Stimulated activated CD4-positive, alpha-beta T cell treated with anti-CD3 and anti-CD28 coated beads, Interleukin-2, amount 100 ng/mL, for 24 hours (primary cell): ENCODE measurements at regions not wholly inside any gene's neighbourhood (a gene's known extent, or its start where the extent isn't known, plus 50 kb on each side); places are given as distances from the start of the nearest gene placed in this dataset.

Experiments used
- DNase-seq, 2 donors: peaks; one replicate each; pipeline ENCODE4 v3.0.0-alpha.2; 2020

- DNase-seq: no peak
Observed at GRCh38 chr2:76314271-76315020, 603.7 kb upstream of the GCFC2 start.

- DNase-seq: no peak
Observed at GRCh38 chr2:76312236-76312635, 601.5 kb upstream of the GCFC2 start.

DNA sequence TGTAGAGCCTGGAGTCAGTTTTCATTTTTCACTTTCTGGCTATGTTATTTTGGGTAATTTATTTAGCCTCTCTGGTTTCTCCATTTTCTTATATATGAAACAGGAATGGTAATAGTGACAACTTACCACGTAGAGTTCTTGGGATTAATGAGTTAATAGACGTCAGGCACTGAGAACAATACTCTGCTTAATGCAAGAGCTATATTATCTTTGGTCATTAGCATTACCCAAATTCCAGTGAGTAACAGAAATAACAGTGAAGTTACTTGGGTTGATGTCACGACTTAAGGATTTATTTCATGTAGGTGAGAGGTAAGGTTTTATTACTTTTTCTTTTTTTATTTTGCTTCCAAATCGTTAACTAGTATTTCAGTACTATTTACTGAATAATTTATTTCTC lies 601.0 kb upstream of the GCFC2 start:
- no peak for DNase-seq

DNA sequence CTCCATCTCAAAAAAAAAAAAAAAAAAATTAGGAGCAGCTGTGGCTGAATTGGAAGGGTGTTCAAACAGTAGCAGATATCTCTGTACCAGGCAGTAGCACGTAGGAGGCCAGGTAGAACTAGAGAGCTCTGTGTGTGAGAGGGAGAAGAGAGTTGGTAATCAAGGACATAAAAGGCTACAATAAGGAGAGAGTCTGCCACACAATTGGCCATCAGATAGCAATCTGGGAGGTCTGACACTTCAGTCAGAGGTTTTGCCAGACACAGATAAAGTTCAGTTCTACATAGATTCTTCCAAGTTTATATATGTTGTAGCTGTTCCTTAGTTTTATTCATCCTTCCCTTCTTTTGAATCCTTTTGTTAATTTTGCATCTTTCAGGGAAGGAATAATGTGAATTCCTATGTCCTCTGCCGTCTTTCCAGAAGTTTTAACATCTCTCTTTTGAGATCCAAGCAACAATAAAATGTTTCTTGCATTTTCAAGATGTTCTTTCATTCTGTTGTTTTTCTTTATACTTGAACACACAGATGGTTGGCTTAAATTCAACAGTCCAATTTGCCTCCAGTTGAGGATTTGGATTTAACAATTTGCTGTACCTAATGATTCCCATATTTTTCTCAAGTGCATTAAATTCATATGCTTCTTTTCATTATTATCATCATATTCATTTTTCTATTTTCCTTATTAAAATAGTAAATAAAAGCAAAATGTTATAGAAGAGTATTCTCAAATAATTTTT lies 600.3 kb upstream of the GCFC2 start:
- no peak for DNase-seq

GRCh38 chr2:76307495-76307894 lies 596.8 kb upstream of the GCFC2 start:
- no peak for DNase-seq

- no peak for DNase-seq
Observed at GRCh38 chr2:76298041-76298440, 587.3 kb upstream of the GCFC2 start.

DNA sequence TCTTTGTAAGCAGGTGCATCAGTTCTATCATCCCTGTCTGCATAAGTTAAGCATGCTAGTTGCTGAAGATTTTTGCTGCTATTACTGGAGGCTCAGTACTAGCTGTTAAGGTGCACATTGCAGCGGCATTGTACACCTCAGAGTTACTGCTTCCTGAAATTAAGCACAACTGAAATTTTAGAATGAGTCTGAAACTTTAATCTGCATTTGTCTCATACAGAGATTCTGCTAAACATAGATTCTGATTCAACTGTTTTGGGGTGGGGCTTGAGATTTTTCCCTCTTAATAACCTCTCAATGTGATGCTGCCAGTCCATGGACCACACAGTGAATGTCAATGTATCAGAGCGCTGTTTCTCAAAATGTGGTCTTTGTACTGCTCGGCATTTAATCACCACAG lies 585.7 kb upstream of the GCFC2 start:
- no peak for DNase-seq

DNA sequence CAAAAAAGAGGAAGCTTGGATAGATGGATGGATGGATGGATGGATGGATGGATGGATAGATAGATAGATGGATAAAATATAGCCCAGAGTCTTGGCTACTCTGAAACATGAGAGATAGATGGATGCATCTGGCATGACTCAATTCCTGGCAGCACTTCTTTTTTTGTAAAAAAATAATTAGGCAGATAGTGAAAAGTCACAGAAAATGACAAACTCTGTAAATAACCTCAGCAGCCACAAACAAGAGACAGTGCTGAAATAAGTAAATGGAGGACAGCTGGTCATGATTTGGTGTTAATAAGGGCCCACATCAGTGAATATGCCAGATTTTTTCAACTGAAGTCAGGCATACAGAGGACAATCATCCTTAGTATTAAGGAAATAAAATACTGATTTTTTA lies 585.0 kb upstream of the GCFC2 start:
- DNase-seq: no peak

GRCh38 chr2:76288598-76288997 lies 577.9 kb upstream of the GCFC2 start:
- DNase-seq: no peak

DNA sequence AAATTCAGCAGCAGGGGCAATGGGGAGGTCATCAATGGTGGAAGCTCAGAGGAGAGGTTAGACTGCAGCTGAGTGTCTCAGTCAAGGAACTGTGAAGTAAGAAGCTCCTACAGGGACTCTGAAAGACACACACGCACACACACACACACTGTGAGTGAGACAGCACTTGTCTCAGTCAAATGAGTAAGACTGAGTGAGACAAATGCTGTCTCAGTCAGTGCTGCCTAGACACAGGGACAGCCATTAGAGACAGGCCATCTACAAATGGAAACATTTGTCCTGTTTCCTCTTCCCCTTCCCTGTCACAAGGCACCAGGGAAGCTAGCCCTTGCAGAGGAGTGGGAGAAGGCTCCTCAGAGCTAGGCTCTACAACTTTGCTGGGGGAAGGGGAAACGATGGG lies 577.4 kb upstream of the GCFC2 start:
- DNase-seq: no peak

- no peak for DNase-seq
Observed at GRCh38 chr2:76283350-76283749, 572.6 kb upstream of the GCFC2 start.

- DNase-seq: no peak
Observed at GRCh38 chr2:76281156-76281841, 570.6 kb upstream of the GCFC2 start.

DNA sequence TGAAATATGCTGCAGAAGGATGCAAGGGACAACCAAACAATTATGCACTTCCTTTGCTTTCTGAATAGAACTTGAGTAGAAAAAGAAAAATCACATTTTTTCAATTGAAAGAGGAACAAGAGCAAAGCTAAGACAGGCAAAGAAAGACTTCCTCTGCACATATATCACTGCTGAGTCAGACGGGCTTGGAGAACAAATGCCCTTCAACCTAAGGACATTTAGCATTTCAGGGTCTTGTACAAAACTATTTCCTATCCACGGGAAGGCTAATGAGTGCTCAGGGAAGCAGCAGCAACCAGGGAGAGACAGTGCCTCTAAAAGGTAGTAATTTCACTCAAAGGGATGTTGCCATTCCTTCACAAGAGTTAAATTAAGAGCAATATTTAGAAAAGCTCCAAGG lies 570.0 kb upstream of the GCFC2 start:
- DNase-seq: no peak

DNA sequence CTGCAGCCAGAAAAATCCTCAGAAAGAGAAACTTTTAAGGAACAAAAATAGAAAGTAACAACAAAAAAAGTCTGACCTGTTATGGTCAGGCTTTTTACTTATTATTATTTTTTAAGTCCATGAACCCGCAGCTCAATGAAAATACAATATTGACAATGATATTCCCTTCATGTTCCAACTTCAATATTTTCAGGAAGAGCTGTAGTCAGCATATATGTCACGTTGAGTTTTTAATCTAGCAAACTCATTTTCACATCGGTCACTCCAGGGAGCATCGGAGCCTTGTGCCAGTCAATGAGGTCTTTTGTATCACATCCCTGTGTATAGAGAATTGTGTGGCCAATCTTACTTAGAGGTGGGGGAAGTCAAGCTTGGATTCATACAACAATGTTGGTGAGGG lies 568.4 kb upstream of the GCFC2 start:
- DNase-seq: no peak

GRCh38 chr2:76275788-76276187 lies 565.1 kb upstream of the GCFC2 start:
- DNase-seq: no peak

- no peak for DNase-seq
Observed at GRCh38 chr2:76274676-76275075, 564.0 kb upstream of the GCFC2 start.

DNA sequence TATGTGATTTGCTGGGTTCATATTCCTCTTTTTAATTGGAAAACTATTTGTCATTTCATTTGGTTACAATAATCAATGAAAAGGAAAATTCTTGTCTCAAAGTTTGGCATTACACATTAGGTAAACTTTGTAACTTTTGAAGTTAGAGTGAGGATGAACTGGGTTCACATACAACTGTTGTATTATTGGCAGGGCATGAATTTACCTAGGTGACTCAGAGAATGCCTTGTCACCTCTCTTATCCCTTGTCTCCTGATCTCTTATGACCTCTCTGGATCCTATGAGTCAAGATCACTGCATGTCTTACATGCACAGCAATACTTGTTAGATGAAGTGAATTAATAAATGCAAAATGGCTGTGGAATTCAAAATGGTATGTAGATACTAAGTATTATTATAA lies 563.4 kb upstream of the GCFC2 start:
- no peak for DNase-seq

DNA sequence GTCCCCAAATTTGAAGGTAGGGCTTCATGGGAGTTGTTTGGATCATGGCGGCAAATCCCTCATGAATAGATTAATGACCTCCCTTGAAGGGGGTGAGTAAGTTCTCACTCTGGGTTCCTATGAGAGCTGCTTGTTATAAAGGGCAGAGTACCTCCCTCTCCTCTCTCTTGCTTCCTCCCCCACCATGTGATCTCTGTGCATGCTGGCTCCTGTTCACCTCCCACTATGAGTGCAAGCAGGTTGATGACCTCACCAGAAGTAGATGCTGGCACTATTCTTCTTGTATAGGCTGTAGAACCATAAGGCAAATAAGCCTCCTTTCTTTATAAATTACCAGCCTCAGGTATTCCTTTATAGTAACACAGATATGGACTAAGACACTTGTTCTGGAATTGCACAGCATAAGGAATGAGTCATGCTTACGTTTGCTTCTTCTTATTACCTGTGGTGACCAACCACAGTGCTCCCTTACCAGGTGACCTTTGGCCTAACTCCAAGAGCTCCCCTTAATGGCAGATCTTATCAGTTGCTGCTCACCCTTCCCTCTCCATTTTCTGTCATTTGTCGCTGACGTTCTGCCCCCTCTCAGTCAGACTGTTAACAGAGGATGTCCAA lies 559.5 kb upstream of the GCFC2 start:
- no peak for DNase-seq

DNA sequence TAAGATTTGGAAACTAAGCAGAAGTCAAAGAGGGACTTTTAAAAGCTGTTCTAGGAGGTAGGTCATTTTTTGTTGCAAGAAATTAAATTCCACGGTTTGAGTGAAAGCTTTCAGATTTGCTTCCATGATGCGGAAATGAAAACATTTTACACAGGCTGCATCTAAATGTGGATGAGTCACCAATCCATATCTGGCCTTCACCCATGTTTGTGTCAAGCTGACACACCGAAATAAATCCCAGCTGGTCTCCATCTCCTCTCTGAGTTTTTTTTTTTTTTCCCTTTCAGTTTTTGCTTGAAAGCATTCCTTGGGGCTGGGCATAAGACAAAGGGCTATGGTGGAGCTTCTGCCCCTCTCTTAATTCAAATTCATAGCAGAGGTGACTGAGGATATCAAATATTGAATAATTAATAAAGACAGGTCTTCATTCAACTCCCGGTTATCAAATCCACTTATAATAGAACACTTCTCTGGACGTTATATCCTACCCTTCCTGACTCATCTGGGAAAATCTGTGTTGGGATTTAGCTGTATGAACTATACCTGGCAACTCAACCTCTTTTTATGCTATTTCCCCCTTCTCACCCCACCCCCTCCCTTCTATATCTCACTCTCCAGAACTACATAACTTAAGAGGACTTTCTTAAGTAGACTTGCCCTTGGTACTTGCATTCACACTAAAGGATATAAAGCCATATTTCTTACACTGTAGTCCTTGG lies 558.3 kb upstream of the GCFC2 start:
- DNase-seq: no peak

GRCh38 chr2:76268484-76268883 lies 557.8 kb upstream of the GCFC2 start:
- DNase-seq: no peak

DNA sequence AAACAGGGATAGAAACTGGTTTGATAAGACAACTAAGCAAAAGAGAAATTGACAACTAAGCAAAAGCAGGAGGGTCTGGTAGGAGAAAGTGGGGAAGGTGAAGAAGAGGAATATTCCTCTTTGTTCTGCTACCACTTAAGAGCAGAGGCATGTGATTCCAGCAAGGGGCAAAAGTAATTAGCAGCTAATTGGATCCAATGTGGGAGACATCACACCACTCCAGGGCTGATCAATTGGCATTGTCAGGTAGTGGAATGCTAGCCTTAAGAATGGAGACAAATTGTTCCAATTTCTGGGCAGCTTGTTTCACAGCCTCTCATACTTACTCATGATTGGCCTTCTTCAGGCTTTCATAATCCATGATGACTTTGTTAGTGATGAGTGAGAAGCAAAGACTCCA lies 547.1 kb upstream of the GCFC2 start:
- no peak for DNase-seq

DNA sequence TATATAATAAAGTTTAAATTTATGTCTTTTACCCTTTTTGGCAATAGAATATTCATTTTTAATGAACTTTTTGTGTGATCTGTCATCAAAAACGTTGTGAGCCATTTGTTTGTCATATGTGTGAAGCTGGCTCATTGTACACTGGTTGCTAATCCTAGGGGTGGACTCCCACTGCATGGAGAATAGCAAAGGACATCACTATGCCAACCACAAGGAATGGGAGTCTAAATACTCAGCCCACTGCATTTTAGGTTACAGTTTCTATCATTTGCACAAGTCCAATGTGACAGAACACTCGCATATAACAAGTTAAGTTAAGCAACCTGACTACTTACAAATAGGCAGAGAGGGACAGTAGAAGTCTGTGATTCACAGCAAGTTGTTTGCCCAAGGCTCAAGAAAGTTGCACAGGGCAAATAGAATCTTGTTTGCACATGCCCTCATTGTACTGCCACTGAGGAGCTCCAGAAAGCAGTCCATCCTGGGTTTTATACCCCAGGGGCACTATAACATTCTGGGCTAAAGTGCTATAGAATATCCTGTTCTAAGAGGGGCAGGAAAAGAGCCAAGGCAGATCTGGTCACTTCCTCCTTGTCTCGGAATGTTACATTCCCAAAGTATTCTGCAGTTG lies 545.9 kb upstream of the GCFC2 start:
- DNase-seq: no peak

DNA sequence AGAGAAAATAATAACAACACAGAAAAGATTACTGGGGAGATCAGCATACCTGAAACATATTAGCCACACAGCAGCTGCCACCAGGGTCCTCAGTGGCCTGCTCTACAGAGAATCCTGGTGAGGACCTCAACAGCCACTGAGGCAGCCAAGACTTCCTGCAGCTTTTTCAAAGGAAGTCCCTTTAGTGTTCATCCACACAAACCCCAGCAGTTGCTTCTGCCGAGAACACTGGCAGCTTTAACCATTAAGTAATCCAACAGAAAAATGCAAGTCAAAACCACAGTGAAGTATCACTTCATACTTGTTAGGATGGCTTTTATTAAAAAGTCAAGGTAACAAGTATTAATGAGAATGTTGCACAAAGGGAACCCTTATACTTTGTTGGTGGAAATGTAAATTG lies 542.0 kb upstream of the GCFC2 start:
- no peak for DNase-seq
